ENCODE measurements at regions not wholly inside any gene's neighbourhood (a gene's known extent, or its start where the extent isn't known, plus 50 kb on each side); places are given as distances from the start of the nearest gene placed in this dataset.

- no peaks in the 10 kb centered on the region for H3K36me3 Mint-ChIP-seq (ENCODE audit: low read depth)
- H3K4me3 Mint-ChIP-seq = no peak overlapping the region
- no peaks in the 10 kb centered on the region for H3K9me3 Mint-ChIP-seq
Measured at GRCh38 chr3:163056874-163057497, 1560.4 kb downstream of the OTOL1 start.

GRCh38 chr3:163058031-163058854 is 1561.6 kb downstream of the OTOL1 start:
- H3K36me3 Mint-ChIP-seq (ENCODE audit: low read depth) = no peaks in the 10 kb centered on the region
- H3K9me3 Mint-ChIP-seq = no peaks in the 10 kb centered on the region
- no peak overlapping the region for H3K4me3 Mint-ChIP-seq
- no peak overlapping the region for H3K27ac Mint-ChIP-seq
- H3K27me3 Mint-ChIP-seq = no peaks in the 10 kb centered on the region
- no peaks in the 10 kb centered on the region for H3K4me1 Mint-ChIP-seq (ENCODE audit: low read depth)
- intact Hi-C loops (cut with micrococcal nuclease) = no loop called here

More at GRCh38 chr3:163056874-163057497, 1560.4 kb downstream of the OTOL1 start:
- H3K4me1 Mint-ChIP-seq (ENCODE audit: low read depth) = no peaks in the 10 kb centered on the region
- no peaks in the 10 kb centered on the region for H3K27me3 Mint-ChIP-seq
- intact Hi-C loops (cut with micrococcal nuclease) = no loop called here
- no peak overlapping the region for H3K27ac Mint-ChIP-seq

GRCh38 chr3:163071713-163072112 is 1575.1 kb downstream of the OTOL1 start:
- H3K4me3 Mint-ChIP-seq = no peak overlapping the region
- no peaks in the 10 kb centered on the region for H3K4me1 Mint-ChIP-seq (ENCODE audit: low read depth)
- intact Hi-C loops (cut with micrococcal nuclease) = no loop called here
- H3K36me3 Mint-ChIP-seq (ENCODE audit: low read depth) = no peaks in the 10 kb centered on the region
- H3K9me3 Mint-ChIP-seq = peaks cover 19% of the 10 kb centered on the region
- H3K27me3 Mint-ChIP-seq = no peaks in the 10 kb centered on the region
- H3K27ac Mint-ChIP-seq = no peak overlapping the region

Measured in dendritic cell treated with granulocyte-macrophage colony-stimulating factor and Interleukin-4, amounts not matched to agents 40 ng/mL and 50 ng/mL, for 4 days (primary cell).